Activated CD4-positive, CD25-positive, alpha-beta regulatory T cell (primary cell): ENCODE measurements at regions not wholly inside any gene's neighbourhood (a gene's known extent, or its start where the extent isn't known, plus 50 kb on each side); places are given as distances from the start of the nearest gene placed in this dataset.
"Not testable (repeated sequence)": the region's sequence is repeated elsewhere in the genome, so short reads cannot be mapped to it uniquely, and the experiment has no call there.

Experiments used
- DNase-seq, 4 experiments: peaks; one replicate each; lab custom pipeline; 2025; lab: John Stamatoyannopoulos, UW

DNA sequence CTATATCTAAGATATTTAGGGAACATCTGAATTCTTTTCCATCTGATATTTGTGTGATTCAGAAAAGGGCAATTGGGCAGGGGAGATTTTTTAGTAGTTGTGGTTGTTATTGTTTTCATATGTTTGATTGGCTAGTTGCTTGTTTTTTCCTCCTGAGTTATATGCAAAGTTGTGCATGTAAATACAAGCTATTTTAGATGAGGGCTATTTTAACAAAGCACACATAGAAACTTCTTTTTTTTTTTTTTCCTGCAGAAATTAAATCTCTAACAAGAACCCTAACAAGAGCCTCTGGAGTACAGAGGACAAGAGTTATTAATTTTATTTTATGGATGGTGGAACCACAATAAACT is 559.1 kb downstream of the CETN3 start:
- DNase-seq, result no peak

DNA sequence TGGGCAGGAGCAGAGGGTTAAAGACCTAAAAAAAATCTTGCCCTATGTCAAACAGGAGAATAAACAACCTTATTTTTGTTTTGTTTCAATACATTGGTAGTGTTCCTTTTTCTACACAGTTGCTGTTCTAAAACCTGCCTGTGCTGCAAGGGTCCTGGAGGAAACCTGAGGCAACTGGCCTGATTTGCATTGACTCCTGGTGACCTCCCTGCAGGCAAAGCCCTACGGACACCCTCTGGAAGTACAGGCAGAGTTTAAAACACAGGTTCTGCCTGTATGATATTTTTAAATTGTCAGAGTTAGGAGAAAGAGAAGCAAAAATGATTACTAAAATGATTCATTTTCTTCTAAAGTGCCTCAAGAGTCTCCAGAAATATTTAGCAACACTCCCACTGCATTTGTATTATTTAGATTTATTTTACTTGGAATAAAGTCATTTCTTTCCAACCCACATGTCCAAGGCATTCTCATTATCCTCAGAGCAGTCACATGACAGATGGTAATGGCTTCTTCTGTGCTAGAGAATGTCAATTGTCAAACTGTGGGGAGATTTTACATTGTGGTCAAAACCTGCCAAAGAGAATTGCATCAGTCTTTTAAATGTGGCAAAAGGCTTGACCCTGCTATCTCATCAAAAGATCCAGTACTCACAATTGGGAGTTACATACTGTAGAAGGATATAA is 559.6 kb downstream of the CETN3 start:
- DNase-seq, result no peak

DNA sequence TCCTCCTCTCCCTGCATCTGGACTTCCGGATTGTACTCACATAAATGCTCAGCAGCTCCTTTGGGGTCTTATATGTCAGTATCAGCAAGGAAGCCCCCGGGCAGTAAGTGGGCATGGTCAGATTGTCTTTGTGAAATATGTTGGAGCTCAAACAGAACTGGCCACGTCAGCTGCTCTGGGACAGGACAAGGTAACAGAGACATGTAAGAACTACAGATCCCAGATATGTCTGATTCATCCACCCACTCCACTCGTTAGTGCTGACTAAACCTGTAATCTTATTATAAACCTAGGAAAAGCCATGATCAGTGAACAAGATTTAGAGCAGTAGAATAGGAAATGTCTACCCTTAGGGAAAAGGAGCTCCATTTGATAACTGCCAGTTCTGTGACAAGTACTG is 561.8 kb downstream of the CETN3 start:
- DNase-seq, result no peak

DNA sequence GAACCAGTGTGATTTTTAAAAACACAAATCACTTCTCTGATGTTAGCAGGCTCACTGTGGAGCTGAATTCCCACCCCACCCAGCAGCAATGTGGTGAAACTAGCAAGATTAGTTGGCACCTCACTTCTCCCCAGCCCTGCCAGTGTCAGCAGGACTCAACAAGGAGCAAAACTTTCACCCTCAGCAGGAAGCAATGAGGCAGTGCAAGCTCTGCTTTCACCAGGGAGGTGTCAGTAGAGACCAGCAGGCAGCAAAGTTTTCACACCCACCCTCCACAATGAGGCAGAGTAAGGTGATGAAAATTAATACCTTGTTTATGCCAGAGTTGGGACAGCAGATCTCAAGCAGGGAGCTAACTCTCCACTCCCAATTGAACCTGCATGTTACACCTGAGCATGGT is 565.0 kb downstream of the CETN3 start:
- DNase-seq, result no peak

DNA sequence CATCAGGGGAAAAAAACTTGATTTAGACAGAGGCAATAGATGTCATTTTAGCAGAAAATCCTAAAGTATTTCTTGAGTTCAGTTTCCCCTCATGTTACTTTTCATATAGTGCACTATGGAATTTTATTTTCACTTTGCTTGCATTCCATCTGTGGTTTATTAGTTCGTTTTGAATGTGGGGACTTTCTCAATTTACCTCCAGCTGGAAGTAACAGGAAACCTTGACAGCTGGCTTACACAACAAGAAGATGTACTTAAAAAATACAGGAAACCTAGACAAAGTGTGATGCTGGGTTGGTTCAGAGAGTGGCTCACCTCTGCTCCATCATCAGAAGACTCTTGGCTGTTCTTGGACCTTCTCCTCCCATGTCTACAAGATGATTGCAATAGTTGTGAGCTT is 567.0 kb downstream of the CETN3 start:
- DNase-seq, result no peak

DNA sequence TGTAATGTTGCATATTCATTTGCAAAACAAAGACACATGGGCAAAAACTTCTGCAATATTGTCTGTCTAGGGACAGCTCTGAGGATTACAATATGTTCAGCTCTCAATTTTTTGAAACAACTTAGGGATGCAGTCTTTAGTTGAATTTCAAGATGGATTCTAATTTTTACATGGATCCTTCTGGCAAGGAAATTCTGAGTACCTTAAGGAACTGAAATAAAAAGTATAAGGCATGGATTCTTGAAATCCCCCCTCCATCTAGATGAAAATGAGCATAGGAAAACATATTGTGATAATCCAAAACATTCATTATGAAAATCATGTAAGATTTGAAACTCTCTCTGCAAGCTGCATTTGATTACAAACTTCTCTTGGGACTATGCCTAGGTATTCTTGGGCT is 568.6 kb downstream of the CETN3 start:
- no peak for DNase-seq

DNA sequence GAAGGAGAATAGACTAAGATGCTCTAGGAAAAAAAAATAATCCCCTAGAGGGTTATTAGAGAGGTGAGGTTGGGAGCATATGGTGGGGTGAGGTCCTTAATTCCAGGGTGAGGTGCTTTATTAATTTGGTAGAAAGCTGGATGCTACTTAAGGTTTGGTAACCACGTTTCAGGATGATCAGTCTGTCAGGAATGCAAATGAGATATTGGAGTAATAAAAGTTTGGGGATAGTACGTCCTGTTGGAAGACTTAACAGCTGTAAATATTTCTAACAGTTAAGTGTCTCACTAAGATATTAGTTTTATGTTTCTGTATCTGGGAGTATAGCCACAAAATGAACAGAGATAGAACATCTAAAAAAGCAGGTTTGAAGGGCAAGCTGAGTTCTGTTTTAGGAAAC is 578.9 kb downstream of the CETN3 start:
- no peak for DNase-seq

DNA sequence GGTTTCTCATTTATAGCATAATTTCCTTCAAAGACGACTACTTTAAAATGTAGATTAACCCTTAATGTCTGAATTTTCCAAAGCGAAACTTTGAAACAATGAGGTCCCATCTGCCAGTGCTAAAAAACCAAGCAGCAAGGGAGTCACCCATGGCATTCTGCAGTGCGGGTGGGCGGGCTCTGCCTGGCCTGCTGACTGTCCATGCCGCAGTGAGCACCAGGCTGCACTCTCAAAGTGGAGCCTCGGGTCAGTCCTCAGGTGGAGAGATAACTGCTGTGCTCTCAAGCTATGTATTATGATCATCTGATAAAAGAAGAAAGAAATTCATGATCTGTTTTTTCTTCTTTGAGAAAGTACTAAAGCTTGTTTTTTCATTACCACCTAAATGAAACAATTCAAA is 581.6 kb downstream of the CETN3 start:
- no peak for DNase-seq

DNA sequence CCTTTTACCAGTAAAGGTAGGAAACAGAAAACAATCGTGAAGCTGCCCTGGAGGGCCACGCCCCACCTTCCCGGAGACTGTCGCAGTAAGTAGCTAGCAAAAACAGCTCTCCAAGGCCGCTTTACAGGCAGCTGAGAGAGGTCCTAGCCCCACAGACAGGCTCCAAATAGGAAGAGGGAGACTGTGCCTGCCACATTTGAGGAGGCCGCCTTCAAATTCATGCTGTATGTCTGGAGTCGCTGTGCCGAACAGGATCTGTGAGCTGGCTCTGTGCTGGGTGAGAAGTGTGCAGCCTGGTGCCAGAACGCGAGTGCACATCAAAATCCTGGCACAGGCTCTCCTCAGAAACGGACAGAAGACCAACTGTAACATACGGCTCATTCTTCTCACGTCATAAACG is 582.2 kb downstream of the CETN3 start:
- DNase-seq, result no peak

DNA sequence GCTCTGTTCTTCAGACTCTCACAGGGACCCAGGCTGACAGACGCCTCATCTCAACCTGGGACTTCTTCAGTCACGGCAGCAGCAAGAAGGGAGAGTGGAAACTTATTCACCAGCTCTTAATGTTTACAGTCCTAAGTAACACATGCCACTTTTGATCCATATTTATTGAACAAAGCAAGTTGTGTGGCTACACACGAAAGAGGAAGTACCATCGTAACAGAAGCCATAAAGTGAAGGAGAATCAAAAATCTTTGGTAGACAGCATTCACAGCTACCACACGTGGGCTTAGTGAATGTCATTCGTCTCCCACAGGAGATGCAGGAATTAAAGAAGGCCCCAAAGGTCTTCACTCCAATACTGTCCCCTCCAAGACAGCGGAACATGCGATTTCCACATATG is 582.6 kb downstream of the CETN3 start:
- DNase-seq, result no peak

DNA sequence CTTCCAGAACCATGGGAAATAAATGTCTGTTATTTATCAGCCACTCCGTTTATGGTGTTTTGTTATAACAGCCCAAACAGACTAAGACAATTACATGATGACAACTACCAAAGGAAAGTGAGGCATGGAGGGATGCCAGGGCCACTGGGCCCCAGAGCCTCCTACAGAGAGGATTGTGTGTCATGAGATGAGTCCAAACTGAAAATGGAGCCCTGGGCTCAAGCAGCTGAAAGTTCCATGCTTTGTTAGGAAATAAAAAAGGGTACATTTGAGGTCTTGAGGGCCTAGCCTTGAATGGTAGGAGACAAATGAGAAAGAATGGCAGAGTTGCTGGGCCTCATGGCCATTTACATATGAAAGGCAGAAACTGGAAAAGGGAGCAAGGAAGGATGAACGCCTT is 586.5 kb downstream of the CETN3 start:
- DNase-seq, result no peak

DNA sequence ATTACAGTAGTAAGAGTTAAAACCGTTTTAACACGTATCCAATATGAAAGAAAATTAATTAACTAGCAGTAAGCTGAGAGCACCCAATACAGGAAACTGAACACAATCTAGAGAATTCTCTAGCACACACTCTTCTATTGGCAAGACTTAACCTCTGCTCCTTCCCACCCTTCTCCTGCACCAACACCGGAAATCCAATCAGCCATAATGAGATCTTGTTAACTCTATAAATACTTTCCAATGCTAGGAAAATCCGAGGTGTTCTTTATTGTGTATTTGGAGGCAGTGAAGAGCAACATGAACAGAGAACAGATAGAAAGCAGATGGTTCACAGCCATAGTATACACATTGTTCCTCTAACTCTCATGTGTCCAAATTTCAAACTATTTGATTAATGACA is 591.7 kb downstream of the CETN3 start:
- no peak for DNase-seq

DNA sequence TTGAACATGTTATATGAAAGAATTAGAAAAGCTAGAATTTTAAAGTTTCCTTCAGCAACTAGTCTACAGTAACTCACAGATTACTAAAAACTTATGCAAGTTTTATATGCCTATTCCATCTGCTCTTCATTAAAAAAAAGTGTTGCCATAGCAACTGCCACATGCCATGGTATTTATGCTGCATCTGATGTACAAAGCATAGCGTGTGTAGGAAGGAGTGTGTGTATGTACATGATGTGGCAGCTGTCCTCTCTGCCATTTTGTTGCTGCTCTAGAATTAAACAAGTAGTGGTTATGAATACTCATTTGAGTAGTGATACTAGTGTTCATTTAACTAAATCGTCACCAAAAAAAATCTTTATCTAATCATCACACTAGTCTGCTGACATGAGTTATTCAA is 593.5 kb downstream of the CETN3 start:
- DNase-seq, result no peak

DNA sequence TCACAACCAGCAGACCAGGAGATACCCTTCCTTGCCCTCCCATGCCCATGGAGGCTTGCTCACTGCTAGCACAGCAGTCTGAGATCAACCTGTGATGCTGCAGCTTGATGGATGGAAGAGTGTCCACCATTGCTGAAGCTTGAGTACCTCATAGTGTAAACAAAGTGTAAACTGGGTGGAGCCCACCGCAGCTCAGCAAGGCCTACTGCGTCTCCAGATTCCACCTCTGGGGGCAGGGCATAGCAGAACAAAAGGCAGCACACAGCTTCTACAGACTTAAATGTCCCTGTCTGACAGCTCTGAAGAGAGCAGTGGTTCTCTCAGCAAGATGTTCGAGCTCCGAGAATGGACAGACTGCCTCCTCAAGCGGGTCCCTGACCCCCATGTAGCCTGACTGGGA is 608.8 kb downstream of the CETN3 start:
- not testable (repeated sequence) for DNase-seq

DNA sequence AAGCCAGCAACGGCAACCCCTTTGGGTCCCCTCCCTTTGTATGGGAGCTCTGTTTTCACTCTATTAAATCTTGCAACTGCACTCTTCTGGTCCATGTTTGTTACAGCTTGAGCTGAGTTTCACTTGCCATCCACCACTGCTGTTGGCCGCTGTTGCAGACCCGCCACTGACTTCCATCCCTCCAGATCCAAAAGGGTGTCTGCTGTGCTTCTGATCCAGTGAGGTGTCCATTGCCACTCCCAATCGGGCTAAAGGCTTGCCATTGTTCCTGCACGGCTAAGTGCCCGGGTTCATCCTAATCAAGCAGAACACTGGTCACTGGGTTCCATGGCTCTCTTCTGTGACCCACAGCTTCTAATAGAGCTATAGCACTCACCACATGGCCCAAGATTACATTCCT is 615.1 kb downstream of the CETN3 start:
- not testable (repeated sequence) for DNase-seq

DNA sequence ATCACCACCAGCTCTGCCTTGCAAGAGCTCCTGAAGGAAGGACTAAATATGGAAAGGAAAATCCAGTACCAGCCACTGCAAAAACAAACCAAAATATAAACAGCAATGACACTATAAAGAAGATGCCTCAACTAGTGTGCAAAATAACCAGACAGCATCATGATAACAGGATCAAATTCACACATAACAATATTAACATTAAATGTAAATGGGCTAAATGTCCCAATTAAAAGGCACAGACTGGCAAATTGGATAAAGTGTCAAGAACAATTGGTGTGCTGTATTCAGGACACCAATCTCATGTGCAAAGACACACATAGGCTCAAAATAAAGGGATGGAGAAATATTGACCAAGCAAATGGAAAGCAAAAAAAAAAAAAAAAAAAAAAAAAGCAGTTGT is 629.8 kb downstream of the CETN3 start:
- DNase-seq, result not testable (repeated sequence)

DNA sequence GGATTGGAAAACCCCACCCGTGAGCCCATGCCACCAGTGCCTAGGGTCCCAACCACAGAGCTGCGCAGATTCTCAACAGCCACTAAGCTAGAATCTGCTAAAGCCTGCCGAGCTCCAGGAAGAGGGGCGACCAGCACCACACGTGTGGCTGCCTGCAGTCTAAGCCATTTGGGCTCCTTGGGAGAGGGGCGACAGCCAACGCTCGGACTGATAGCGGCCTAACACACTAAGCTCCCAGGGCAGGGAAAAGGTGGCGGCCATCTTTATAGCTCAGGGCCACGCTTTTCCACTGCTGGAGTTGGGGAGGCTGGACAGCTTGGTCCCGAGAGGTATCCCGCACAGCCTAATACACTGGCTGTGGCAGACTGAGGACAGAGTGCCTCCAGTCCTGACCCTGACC is 631.8 kb downstream of the CETN3 start:
- DNase-seq, result no peak

DNA sequence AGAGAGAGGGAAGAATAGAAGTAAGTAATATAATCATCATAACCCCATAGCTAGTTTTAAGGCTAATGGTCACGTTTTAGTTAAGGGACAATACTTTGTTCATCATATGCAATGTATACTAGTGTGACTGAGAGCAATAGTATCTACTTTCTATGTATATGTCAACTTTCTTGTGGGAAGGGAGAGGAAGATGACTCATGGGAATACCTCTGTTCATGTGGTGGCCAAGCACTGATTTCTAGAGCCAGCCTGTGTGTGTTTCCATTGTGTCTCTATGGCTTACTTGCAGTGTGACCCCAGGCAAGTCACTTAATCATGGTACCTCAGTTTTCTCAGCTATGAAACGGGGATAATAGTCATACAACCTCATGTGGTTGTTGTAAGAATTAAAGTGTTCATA is 639.6 kb downstream of the CETN3 start:
- no peak for DNase-seq

DNA sequence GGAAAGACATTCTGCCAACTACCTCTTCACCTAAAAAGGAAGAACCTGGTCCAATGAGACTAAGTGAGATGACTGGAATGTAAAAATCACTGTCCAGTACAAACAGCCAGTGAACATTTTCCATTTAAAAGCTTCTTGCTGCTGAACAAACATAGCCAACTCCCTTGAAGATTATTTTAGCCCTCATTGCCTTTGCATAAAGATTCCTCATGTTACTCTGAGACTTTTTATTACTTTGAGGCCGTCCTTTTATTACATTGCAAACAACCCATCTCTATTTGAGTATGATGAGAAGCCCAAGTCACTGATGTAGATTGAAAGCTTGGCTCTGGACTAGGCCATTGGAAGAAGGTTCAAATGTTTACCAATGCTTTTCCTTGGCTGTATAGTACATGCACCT is 649.8 kb downstream of the CETN3 start:
- no peak for DNase-seq

DNA sequence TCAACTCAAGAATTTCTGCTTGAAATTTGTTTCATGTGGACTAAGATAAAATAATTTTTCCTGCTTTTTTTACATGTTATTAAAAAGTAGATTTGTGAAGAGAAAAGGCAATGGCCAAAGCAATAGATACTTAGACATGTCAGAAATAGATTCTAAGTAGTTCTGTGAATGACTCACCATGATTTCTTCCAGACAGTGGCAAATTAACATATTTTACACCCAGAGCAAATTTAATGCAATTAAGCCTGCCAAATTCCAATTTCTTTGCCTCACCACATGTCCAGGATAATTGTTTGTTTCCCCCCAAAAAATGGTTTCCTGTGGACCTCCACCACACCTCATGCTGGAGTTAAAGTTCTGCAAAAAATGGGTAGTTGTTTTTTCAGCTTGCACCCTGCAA is 651.4 kb downstream of the CETN3 start:
- DNase-seq, result no peak

DNA sequence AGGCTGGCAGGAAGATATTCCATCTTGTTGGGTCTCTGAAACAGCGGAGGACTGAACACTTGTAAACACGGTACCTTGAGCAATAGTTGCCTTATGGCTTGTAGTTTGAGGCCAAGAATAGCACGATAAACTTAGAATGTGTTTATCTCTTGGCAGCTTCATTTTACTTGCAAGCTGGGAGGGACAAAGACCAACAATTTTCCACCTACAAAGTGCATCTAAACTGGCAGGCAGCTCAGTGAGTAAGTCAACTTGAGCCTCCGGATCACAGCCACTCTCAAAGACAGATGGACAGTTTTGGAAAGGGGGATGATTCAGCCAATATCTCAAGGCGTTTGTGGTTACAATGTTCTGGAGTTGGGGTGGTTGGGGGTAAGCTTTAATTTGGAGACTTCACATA is 652.6 kb downstream of the CETN3 start:
- DNase-seq, result no peak

DNA sequence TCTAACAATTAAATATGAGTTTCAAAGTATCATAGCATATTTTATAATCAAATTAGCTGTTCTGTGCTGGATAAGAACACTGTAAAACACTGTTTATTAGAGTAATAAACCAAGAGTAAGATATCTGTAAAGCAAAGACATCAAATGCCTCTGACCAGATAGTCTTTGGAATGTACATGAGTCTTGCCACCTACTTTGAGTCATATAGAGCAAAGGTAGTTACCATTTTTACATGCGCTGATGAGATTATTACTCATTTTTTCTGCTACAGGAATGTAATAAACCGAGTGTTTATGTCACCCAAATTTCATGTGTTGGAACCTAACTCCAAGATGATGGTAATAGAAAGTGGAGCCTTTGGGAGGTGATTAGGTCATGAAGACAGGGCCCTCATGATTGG is 654.5 kb downstream of the CETN3 start:
- DNase-seq, result no peak

DNA sequence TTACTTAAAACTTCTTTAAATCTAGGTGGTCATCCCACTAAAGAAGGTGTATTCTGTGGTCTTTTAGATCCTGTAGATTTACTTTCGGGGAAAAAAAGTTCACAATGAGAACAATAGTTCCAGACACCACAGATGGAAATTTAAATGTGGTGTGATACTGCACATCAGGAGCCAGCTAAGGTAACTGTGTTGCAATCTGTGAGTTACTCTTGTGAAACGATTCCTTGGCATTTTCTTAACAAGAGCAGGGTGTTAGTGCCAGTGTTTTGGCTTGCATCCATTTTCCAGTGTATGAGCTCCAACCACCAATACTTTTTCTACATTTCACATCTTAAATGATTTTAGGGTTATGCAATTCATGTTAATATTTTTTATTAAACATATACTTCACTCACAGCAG is 674.5 kb downstream of the CETN3 start:
- DNase-seq, result no peak

DNA sequence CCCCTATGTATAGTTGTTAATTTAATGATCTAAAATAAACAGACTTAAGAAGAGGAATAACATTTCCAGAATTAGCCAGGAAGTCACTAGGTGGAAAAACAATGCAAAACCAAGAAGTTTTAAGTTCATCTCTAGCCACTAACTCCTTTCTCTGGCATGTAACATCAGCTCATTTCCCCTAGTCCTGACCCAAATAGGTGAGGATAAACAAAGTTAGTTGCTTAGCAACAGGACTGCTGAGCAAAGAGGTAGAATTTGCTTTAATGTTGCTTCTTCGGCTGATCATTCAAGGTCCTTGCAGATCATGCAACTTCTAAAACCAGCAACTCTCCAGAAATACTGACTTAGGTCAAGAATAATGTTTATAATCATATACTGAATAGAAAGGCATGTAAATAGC is 675.8 kb downstream of the CETN3 start:
- DNase-seq, result no peak
